ENCODE measurements at regions not wholly inside any gene's neighbourhood (a gene's known extent, or its start where the extent isn't known, plus 50 kb on each side); places are given as distances from the start of the nearest gene placed in this dataset.

DNA sequence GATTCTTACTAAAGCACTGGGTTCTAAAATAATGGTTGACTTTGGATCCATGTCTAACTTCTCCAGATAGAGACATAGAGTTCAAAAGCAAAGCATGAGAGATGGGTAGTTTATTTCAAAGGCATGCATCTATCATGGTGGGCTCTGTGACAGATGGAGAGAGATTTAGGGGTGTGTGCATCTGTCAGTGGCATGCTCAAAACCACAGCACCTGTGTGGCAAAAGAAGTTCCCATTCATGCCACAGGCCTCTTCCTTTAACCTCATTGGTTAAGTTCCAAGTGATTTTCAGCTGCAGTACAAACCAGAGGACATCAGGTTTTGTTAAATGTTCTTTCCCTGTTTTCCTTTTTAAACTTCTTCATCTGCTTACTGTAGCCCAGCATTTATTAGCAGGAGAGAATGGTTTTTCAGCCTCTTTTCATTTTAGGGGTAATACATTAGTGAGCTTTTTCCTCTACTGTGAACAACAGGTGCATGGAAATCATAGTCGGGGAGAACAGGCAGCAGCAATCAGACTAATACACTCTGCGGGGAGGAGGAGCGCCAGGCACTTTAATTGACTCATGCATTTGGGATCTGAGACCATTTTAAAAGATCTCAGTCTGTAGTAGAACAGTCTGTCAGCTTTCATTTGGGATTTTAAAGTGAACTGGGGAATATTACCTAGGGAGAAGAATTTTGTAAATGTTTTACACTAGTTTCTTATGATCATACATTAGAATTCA lies 52.4 kb upstream of the UPP2 start:
- DNase-seq (ENCODE audit: low spot score) = no peak

DNA sequence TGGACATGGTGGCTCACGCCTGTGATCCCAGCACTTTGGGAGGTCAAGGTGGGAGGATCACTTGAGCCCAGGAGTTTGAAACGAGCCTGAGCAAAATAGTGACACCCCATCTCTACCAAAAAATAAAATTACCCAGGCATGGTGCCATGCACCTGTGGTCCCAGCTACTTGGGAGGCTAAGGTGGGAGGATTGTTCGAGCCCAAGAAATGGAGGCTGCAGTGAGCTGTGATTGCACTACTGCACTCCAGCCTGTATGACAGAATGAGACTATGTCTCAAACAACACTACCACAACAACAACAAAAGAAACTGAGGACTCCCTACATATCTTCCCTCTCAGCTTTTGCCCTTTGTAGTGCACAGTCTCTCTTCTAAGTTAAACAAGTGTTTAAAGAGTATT lies 53.3 kb upstream of the UPP2 start:
- DNase-seq (ENCODE audit: low spot score) = no peak

DNA sequence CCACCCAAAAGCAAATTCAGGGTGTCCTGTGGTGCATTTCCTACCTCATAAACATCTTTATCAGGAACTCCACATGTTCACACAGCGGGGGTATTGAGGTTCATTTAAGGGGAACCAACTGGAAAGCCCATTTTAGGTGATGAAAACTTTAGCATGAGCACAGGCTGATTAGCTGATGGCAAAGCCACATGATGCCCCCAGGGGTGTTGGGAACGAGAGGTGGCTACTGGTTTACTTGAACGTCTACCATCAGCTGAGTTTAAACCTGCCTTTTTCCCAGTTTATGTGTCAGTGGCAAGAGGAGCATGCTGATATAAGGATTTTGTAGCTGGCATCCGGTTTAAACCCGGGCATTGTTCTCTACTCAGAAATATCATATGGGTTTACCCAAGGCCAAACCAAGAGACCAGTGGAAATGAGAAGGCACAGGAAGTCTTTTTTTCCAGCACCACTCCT lies 54.5 kb upstream of the UPP2 start:
- peak; percentile 36 for DNase-seq (ENCODE audit: low spot score)

DNA sequence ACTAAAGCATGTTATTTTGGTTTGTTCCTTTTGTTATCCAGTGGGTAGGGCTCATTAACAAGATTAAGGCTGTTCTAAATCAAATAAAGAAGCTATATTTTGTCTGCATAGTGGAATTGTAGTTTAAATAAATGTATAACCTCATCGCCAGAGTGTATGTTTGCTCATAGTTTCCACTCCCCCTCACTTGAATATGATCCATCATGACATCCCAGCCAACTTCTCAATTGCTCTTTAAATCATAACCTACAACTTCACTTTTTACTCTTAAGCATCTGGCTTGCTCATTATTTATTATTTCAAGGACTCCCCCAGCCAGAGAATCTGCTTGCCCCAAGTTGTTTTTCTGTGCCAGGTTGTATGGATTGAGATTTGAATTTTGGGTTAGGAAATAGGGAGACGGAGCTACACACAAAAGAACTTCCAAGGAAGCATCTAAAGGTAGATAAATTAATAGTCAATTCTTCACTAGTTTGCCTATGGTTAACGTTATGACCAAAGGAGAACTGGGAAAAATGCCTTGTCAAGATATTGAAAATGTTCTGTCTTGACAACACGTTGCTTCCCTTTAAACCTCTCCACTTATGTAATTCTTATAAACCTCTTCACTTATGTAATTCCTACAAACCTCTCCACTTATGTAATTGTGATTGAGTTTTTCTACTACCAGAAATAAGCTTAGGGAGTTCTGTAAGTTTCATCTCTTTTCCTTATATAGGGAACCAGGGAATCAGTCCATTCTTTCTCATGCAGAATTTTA lies 55.4 kb upstream of the UPP2 start:
- DNase-seq (ENCODE audit: low spot score) = no peak

DNA sequence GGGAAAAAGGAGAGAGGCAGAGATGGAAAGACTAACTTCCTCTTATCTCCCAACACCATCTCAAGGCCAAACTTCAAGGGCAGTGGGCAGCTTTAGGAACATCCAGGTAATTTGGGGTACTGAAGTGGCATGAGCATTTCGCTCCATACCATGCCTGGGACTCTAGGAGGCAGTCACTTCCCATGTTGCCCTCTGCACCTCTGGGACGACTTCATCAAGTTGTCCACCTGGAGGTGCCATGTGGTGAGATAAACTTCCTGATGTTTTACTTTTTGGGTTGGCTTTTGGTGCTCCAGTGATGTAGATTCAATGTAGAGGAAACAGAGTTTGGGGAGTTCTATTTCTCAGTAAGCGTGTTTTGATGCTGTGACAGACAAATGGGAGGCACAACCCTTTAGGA lies 56.3 kb upstream of the UPP2 start:
- no peak for DNase-seq (ENCODE audit: low spot score)

DNA sequence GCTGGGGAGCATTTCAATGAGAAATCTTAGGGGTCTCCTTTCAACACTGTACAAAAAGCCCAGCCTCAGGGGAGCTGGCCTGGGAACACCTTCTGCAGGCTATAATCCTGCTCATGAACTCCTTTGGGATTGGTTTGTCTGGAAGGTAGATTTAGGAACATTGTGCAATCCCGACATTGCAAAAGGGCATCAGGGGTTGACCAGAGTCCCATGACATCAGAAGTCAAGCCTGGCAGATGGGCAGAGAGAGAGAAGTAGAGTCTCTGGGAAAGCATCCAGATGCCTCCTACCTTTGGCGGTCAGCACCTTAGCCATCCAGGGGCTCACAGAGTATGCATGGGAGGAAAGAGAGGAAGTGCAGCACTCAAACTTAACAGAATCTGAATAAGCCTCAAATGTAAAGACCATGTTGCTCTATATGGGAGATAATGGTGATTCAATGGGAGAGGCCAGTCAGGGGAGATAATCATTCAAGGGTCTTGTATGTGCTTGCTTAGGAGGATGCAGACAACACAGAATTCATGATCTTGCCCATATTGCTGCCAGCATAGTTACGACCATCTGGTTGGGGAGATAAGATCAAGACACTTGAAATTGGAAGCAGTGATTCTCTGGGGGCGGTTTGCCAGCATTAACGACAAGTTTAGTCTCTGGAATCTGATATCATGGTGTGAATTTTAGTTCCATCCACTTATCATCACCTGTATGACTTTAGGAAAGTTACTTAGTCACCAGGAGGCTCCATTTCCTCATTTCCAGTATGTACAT lies 58.3 kb upstream of the UPP2 start:
- no peak for DNase-seq (ENCODE audit: low spot score)

DNA sequence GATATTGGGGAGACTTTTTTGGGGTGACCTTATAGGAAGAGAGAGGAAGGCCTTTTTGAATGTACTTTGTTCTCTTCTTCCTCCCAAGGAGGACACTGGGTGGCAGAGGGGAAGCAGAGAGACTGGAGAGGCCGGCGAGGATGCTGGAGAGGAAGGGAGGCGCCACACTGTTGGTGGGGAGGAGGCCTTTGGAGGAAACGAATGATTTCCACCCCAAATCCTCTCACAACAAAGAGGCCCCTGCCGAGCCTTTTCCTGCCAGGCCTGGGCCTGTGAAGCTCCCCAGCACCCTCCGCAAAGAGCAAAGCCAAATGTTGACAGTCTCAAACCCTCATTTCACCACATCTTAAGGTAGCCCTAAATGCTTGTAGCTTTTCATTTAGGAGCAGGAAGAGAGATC lies 59.0 kb upstream of the UPP2 start:
- no peak for DNase-seq (ENCODE audit: low spot score)

DNA sequence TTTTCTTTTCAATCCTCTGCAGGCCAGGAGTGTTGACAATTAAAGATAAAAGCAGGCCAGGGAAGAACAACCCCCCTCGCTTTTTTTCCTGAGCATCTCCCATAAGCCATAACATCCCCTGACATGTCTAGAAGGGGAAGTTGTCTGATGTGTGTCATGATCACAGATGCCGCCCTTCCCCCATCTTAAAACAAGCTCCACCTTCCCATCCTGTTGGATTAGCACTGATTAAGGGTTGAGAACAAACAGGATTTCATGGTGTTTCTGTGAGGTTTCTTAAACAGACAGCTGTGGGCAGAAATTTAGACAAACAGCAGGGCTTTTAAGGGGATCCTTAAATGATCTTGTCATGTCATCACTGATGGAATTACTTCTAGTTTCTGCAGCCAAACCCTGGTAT lies 59.4 kb upstream of the UPP2 start:
- DNase-seq (ENCODE audit: low spot score) = no peak

DNA sequence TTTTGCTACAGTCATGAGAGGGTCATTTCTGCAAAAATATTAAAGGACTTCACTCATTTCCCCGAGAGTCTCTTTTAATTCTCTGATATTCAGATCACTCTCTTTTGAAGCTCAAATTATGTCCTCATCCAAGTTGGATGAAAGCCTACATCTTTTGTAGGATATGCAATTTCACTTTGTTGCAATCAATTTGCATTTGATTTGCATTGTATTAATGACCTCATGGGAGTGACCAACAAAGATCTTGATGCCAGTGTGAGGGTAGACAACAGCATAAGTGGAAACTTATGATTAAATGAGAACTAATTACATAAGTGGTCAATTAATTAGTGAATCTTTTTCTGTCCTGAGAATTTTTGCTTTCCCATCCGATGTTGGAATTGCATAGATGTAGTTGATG lies 60.3 kb upstream of the UPP2 start:
- no peak for DNase-seq (ENCODE audit: low spot score)

DNA sequence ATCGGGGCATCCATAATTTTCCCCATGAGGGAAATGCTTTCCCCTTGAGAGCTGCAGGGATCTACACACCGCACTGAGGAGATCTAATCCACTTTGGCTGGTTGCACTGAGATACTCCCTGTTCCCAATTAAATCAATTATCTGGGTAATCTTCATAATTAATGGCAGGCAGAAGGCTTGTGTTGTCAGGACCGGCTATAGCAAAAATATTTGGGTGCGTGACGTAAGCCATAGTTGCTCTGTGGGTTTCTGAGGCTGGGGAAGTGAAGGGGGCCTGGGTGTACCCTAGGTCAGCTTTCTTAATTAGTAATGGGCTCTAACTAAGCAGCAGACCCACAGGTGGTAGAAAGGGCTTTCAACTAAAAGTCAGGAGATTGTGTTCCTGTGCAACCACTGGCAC lies 62.8 kb upstream of the UPP2 start:
- no peak for DNase-seq (ENCODE audit: low spot score)

DNA sequence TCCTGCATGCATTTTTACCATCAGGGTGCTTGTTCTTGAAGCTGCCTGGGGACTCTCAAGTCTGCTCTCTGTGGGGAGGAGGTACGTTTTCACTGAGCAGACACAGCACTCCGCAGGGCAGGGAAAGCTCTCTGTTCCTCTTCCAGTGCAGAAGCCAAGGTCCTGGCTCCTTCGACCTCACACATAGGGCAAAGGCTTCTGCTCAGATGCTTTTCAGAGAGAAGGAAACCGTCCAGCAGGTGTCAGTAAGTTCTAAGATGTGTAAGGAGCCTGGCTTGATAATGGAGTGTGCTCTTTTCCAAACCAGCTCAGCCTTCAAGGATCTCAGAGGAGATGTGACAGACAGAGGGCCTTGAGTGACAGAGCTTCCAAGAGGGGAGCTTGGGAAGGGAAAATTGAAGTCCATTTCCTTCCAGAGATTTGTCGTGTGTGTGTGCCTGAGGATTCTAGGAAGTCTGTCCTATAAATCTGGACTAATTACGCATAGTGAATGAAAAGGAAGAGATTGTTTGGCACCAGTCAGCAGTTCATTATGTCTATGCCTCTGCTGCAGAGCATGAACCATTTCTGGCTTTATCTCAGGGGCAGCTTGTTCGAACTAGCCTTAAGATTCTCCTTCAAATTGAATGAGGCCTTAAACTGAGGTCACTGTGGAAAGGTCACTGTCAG lies 67.3 kb upstream of the UPP2 start:
- DNase-seq (ENCODE audit: low spot score) = peak; percentile 86

DNA sequence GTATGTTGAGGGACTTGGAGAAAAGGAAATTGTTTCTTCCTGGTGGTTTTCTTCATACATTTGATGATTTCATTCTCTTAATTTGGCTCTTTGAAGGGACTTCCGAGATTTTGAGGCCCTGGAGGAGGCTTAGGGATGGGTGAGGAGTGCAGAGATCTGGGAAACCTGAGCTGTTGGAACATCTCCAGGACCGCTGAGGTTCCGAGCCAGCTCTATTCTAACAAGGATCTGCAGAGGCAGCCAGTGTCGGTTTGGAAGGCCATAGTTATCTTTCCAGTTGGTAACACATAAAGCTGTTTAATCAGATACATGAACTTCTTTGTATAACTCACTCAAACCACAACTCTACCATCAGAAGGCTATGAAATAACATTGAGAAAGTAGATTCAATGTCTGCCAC lies 70.3 kb upstream of the UPP2 start:
- DNase-seq (ENCODE audit: low spot score) = no peak

DNA sequence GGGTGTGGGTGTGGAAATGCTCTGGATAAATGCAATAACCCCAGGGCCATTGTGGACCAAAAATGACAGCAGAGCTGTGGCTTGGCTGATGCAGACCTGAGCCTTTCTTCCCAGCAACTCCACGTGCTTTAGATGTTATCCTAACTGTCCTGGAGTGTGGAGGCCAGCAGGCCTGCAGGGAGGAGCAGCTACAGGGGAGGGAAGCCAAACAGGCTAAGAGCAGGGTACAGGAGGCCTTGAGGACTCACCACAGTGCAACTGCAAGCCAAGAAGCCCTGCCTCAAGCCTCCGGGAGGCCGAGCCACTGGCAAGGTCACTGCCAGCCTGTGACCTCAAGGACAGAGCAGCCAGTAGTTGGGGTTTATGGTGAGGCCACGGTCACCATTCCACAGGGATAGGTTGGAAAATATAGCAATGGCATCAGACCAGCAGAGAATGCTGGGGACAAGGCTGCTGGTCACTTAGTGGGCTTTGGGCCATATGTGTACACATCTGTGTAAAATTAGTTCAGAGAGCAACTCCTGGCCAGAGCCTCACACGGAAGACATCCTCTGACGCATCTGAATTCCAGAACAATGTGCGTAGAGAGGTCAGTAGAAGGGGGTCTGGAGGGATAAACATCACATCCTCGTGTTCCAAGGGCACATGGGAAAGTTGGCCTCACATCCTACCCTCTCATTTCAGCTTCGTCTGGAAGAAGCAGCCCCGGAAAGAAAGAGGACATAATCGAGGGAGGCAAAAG lies 76.2 kb upstream of the UPP2 start:
- DNase-seq (ENCODE audit: low spot score) = no peak

DNA sequence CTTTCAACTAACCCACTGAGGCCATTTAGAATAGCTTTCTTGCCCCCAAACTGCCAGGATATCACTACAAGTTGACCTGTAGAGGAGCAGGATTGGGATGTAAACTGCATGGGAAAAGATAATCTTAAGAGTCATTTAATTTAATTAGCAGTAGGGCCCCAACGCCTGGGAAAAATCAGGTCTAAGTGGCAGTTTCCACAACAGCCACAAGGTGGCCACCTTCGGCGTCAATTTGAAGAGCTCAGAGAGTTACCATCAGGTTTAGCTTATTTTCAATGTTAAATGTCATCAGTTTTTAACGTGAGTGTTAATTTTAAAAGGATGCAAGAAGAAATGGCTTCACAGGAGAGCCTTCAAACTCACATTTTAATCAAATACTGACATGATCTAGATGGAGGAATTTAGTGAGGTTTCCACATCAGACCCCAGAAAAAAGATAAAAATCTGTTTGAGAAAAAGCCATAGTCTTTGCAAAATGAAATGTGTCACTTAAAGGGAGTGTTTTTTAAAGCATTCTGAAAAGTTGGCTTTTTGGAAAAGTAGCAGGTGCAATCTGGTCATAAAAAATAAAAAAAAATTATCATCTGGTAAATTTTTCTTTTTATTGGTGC lies 77.3 kb upstream of the UPP2 start:
- peak; percentile 37 for DNase-seq (ENCODE audit: low spot score)

DNA sequence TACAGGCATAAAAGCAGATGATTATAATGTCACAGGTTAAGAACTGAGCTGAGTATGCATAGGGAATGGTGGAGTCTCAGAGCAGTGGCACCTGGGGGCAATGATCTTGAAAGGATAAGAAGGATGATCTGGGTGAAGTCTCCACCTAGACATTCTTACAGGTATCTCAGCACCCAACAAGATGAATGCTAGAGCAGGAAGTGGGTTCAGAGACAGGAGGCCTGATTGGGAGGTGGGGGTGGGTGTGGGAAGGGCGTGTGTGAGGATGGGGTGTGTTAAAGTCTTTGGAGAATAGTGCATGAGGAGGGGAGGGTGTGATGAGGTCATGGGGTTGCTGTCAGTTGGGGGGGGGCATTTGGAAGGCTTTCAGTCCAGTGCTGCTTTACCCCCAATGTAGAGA lies 78.8 kb upstream of the UPP2 start:
- no peak for DNase-seq (ENCODE audit: low spot score)

DNA sequence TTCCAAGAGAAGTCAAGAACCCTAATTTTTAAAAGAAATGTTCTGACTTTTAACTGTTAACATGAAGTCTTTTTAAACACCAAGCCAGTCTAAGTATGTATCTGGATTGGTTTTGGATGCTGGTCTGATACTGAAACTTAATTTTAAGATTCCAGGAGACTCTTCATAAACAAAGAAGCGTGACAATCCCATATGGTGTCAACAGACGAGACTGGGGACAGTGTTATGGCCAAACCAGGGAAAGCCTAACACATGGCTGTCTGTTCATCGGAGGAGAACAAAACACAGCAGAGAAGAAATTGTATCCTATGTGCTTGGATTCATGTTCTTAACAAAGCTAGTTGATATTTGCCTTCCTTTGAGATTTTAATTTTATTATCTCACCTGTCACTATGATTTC lies 80.5 kb upstream of the UPP2 start:
- no peak for DNase-seq (ENCODE audit: low spot score)

DNA sequence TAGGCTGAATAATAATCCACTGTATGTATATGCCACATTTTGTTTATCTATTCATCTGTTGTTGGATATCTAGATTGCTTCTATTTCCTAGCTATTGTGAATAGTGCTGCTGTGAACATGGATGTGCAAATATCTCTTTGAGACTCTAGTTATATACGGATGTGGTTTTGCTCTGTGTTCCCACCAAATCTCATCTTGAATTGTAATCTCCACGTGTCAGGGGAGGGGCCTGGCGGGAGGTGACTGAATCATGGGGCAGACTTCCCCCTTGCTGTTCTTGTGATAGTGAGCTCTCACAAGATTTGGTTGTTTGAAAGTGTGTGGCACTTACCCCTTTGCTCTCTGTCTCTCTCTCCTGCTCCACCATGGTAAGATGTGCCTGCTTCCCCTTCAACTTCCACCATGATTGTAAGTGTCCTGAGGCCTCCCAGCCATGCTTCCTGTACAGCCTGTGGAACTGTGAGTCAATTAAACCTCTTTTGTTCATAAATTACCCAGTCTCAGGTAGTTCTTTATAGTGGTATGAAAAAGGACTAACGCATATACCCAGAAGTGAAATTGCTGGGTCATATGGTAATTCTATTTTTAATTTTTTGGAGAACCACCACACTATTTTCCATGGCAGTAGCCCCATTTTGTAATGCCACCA lies 86.1 kb upstream of the UPP2 start:
- no peak for DNase-seq (ENCODE audit: low spot score)

DNA sequence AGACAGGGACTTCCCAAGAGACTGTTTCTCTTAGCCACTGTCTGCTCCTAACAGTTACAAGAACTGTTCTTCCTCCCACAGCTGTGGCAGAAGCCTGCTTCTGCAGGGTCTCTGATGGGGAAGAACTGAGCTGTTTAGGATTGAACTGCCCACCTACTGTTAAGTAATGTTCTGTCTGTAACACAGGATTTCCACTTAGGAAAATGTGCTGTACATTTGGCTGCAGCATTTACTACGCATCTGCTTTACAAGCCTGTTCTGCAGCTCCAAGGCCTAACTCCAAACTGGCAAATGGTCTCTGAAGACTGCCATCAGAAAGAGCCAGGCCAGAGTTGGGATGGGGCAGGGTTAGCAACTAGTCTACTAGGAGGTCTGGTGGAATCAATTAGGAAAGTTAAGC lies 87.8 kb upstream of the UPP2 start:
- DNase-seq (ENCODE audit: low spot score) = no peak

DNA sequence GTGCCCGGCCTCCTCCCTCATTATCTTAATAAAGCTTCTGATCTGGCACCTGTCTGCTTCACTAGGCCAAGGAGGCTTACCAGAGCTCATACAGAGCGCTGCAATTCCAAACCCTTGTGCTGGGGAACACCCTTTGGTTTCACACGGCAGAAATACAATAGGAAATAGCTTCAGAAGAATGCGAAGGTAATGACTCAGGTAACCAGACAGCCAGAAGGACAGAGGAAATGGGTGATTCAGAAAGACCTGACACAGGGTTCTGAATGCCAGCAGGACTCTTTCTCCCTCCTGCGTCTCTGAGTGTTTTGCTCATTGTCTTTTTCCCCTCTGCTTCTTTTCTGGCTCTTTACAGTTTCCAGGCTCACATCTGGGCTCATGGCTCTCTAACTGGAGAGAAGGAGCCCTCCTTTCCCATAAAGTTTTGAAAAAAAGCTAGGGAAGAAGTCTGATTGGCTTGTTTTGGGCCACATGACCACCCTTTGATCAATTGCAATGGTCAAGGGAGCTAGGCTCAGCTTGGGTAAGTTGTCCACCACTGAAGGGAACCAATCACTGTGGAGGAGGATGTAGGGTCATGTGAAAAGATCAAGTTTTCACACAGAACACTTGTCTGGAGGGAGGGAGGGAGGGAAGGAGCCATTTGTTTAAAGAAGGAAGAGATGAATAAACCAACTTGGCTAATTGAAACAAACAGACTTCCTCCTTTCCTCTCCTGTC lies 90.5 kb upstream of the UPP2 start:
- no peak for DNase-seq (ENCODE audit: low spot score)

DNA sequence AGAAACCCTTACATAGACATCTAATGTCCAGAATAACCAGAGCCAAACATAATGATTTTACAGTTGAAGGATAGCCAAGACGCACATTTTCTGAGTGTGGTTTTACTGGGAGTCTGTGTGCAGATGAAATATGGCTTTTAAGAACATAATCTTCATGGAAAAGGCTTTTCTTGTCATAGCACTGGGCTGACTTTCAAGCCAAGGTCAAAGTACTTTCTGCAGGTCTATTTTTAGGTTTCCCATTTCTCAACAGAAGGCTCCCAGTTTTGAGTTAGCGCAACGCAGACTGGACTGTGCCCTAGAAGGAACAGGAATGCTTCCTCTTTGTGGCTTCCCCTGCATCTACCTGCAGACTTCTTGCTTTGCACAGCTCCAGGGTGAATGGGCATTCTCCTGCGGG lies 92.3 kb upstream of the UPP2 start:
- DNase-seq (ENCODE audit: low spot score) = no peak

Measured in COLO829 (cell line).